LNCaP clone FGC (cell line): ENCODE measurements at regions not wholly inside any gene's neighbourhood (a gene's known extent, or its start where the extent isn't known, plus 50 kb on each side); places are given as distances from the start of the nearest gene placed in this dataset.

Experiments used
- DNase-seq: peaks from one replicate; pipeline ENCODE4 v3.0.0-alpha.2; 2011; ENCODE audit warnings: low read depth
- H3K4me3 ChIP-seq: 2 replicates; pipeline ENCODE4 v1.5.1; 2011; ENCODE audit warnings: mild to moderate bottlenecking, low read depth, low read length, control low read depth
- TF ChIP-seq, protein P1 (sequence below): IDR thresholded peaks from 2 replicates; pipeline ENCODE4 v1.5.1; 2012; ENCODE audit warnings: mild to moderate bottlenecking; ENCODE audit not compliant: control insufficient read depth, insufficient read depth; ENCODE audit errors: extremely low read depth

DNA sequence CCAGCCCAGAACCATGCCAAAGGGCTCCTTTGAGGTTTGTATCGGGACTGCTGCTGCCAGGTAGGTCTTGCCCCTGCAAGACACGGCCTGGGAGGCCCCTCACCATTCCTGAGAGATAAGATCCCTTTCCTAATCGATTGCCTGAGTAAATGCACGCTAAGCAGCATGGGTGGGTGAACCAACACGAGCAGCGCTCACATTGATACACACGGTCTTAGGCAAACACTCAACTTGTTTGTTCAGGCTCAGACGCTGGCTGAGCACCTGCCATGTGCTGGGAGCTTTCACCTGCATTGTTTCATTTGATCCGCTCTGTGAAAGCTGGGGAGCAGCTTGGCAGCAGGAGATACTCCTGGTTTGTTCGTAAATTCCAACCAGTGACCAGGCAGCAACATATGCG is 76.9 kb upstream of the NEURL1B start:
- peak; percentile 44 for DNase-seq
- no peak overlapping the region for H3K4me3 ChIP-seq
- TF ChIP-seq, protein P1, sequence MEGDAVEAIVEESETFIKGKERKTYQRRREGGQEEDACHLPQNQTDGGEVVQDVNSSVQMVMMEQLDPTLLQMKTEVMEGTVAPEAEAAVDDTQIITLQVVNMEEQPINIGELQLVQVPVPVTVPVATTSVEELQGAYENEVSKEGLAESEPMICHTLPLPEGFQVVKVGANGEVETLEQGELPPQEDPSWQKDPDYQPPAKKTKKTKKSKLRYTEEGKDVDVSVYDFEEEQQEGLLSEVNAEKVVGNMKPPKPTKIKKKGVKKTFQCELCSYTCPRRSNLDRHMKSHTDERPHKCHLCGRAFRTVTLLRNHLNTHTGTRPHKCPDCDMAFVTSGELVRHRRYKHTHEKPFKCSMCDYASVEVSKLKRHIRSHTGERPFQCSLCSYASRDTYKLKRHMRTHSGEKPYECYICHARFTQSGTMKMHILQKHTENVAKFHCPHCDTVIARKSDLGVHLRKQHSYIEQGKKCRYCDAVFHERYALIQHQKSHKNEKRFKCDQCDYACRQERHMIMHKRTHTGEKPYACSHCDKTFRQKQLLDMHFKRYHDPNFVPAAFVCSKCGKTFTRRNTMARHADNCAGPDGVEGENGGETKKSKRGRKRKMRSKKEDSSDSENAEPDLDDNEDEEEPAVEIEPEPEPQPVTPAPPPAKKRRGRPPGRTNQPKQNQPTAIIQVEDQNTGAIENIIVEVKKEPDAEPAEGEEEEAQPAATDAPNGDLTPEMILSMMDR, result no peak

DNA sequence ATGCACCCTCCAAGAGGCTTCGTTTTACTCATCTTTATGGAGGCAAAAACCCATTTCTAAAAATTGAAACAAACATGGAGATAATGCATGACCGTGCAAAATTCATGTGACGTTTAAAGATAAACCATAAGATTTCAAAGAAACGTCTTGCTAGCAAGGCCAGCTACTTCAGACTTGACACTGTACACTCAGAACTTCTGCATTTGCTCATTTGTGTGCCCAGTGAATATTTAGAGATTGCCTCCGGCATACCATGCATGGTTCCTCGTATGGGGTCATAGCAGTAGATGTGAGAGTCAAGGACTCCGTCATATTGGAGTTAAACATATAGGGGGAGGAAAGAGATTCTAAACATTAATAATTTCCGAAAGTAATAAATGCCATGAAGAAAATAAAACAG is 78.6 kb upstream of the NEURL1B start:
- TF ChIP-seq, protein P1, result no peak
- H3K4me3 ChIP-seq, result no peak overlapping the region
- no peak for DNase-seq

DNA sequence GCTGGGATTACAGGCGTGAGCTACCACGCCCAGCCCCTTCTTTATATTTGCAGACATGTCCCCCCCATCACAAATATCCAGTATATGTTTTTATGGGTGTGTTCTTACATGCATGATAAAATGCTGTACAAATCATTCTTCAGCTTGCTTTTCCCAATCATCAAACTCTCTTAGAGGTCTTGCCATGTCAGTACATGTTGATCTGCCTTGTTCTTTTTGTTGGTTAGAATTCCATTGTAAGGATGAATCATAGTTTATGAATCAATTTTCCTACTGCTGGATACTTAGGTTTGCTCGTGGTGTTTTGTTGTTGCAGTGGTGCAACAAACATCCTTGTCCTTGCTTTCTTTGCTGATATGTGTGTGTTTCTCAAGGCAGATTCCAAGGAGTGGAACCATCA is 79.9 kb upstream of the NEURL1B start:
- no peak for DNase-seq
- TF ChIP-seq, protein P1, result no peak
- no peak overlapping the region for H3K4me3 ChIP-seq

DNA sequence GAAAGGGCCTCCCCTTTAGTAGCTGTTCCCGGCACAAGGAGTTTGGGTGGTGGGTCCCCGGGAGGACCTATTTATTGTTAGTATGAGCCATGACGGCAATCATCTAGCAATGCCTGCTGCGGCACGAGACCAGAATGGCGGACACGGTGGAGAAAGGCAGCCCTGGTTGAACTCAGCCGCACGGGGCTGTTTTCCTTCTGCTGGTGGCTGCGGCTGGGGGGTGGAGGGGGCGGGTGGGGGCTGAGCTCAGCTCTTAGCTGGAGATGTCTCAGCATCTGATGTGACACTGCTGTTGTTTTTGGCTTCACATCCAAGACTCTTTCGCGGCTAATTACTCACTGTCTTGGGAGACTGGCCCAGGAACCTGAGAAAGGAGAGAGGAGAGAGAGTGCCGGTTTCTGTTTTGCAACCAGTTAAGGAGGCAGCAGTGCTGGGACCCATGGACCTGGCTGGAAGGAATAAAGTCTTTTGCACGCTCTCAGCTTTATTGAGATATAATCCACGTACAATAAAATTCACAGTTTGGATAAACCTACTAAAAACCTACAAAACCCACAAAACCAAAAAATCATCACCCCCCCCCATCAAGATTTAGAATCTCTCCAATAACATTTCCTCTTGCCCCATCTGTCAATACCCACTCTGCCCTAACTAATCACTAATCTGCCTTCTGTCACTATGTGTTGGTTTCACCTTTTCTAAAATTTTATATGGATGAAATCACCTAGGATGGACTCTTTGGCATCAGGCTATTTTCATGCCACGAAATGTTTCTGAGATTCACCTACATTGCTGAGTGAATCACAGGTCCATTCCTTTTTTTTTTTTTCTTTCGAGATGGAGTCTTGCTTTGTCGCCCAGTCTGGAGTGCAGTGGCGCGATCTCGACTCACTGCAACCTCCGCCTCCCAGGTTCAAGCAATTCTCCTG is 81.8 kb upstream of the NEURL1B start:
- DNase-seq, result no peak
- H3K4me3 ChIP-seq, result no peak overlapping the region
- TF ChIP-seq, protein P1, result no peak

DNA sequence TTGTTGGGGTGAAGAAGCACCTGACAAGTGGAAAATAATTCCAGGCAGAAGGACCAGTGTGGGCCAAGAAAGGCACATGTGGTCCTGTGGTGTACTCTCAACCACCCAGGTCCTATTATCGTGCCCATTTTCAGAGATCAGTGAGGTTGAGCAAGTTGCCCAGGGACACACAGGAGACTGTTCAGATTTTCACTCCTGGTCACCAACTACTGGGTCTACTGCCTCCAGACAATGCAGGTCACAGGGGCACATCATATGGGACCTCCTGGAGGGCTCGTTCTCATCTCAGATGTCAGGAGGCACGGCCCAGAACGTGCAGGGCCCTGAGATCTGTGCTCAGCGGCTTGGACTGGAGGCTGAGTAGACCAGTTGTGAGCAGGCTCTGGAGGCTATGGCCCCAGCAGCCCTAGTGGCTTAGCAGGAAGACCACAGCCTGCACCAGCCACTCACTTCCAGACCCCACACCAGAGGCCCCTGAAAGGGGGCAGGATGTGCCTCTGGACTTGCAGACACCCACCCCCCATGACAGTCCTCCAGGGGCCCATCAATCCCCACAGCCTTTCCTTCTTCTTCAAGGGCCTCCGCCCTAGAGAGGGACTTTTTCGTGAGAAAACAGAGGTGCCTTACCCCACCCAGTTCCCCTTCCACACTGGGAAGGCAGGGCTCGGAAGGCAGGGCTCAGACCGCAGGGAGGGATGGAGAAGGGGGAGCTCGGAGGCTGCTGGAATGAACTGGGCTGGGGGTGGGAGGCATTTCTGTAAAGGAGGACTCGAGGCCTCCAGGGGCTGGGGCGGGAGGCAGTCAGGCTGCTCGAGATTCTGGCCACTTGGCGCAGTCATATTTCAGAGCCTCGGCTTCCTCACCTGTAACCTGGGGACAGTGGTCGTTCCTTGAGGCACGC is 82.7 kb upstream of the NEURL1B start:
- no peak overlapping the region for H3K4me3 ChIP-seq
- TF ChIP-seq, protein P1, result no peak
- DNase-seq, result no peak

DNA sequence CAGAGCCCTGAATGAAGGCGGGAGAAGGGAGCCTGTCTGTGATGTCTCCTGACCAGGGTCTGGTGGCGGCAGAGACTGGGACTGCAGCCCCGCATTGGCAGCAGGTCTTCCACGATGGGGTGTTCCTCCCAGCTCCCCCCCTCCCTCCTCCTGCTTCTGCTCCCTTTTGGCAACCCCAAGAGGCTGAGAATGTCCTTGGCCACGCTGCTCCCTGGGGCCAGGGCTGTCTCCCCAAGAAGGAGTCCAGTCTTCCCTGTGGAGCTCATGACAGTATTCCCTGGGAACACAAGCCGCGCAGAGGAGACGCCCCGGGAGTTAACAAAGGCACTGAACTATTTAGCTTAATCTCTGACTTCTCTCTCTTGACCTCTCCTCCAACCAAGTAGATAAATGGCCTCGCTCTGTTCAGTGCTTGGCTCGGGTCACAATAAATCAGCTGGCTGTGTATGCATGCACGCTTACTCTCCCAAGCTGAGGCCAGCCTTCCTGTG is 84.0 kb upstream of the NEURL1B start:
- no peak for DNase-seq
- TF ChIP-seq, protein P1, result no peak
- H3K4me3 ChIP-seq, result no peak overlapping the region
